HCT116 (cell line): ENCODE measurements at regions not wholly inside any gene's neighbourhood (a gene's known extent, or its start where the extent isn't known, plus 50 kb on each side); places are given as distances from the start of the nearest gene placed in this dataset.

Experiments used
- ATAC-seq: fragments of 200-7000 bp; cut with Tn5 transposase; 2 replicates; pipeline ENCODE4 v1.9.1; 2020; ENCODE audit warnings: mild to moderate bottlenecking, moderate library complexity
- BruUV-seq: library from RNA; stranded (reverse); fragments of 400-500 nt; replicated peaks from 2 replicates; lab custom pipeline; 2021; lab: Mats Ljungman, UMichigan
- CTCF ChIA-PET: fragments of 300-600 bp; sonication (Branson Sonifier 250); formaldehyde crosslinking; loops from one replicate; lab custom pipeline; 2021; ENCODE audit warnings: antibody characterized with exemption; lab: Charles Lee
- POLR2A ChIA-PET: fragments of 300-600, 350-600 bp; sonication (Branson Sonifier 250); formaldehyde crosslinking; loops from one replicate; lab custom pipeline; 2021; ENCODE audit warnings: antibody characterized with exemption; lab: Charles Lee
- RAD21 ChIA-PET, 2 experiments: fragments of 300-600 bp; sonication (Branson Sonifier 250); formaldehyde crosslinking; loops; one replicate each; lab custom pipeline; 2023; ENCODE audit warnings: low total read pairs in 2 of 2; ENCODE audit not compliant: uncharacterized antibody in 2 of 2, unreplicated experiment in 2 of 2, low non-redundant PET in 1 of 2; lab: Charles Lee
- DNase-seq: peaks from one replicate; pipeline ENCODE4 v3.0.0-alpha.2; 2010; ENCODE audit warnings: low read depth, low spot score
- H2AFZ ChIP-seq: fragments of 200-600 bp; shearing (Covaris generic), sonication (generic); 2 replicates; pipeline ENCODE4 v1.6.1; 2017; ENCODE audit warnings: low read depth, mixed run types, mixed read lengths, antibody characterized with exemption, low read length; ENCODE audit not compliant: poor library complexity, severe bottlenecking
- H3K27ac ChIP-seq: 2 replicates; pipeline ENCODE4 v1.5.1; 2012; ENCODE audit warnings: low read depth, low read length
- H3K27me3 ChIP-seq: fragments of 200-600 bp; sonication (generic); 2 replicates; pipeline ENCODE4 v1.6.1; 2016; ENCODE audit warnings: mixed run types, low read length, mixed read lengths; ENCODE audit not compliant: insufficient read depth
- H3K36me3 ChIP-seq, 2 experiments: fragments of 200-500 bp in 1 of 2; fragments of 200-600 bp in 1 of 2; sonication (Bioruptor generic) in 1 of 2; sonication (generic) in 1 of 2; 2 replicates each; pipeline versions ENCODE4 v1.5.1 to v1.6.1; 2014 to 2016; ENCODE audit warnings: low read length in 2 of 2, inconsistent platforms in 1 of 2, mixed read lengths in 1 of 2, mixed run types in 1 of 2; ENCODE audit not compliant: insufficient read depth in 2 of 2, control insufficient read depth in 1 of 2
- H3K4me1 ChIP-seq, 2 experiments: fragments of 200-600 bp in 1 of 2; sonication (generic) in 1 of 2; 2 replicates each; pipeline versions ENCODE4 v1.5.1 to v1.6.1; 2012 to 2017; ENCODE audit warnings: low read length in 2 of 2, inconsistent platforms in 1 of 2, mild to moderate bottlenecking in 1 of 2, mixed read lengths in 1 of 2, mixed run types in 1 of 2, moderate library complexity in 1 of 2; ENCODE audit not compliant: insufficient read depth in 2 of 2, control insufficient read depth in 1 of 2
- H3K4me2 ChIP-seq: fragments of 200-600 bp; sonication (generic); 2 replicates; pipeline ENCODE4 v1.6.1; 2017; ENCODE audit warnings: mixed run types, low read length, mixed read lengths
- H3K4me3 ChIP-seq, 2 experiments: fragments of 200-600 bp in 1 of 2; sonication (generic) in 1 of 2; replicated peaks in 1 of 2; 2 replicates each; pipeline ENCODE4 v1.5.1; 2011 to 2016; ENCODE audit warnings: low read length in 2 of 2, control low read depth in 1 of 2, low read depth in 1 of 2, mild to moderate bottlenecking in 1 of 2, mixed read lengths in 1 of 2, mixed run types in 1 of 2
- H3K79me2 ChIP-seq: fragments of 200-600 bp; sonication (generic); 2 replicates; pipeline ENCODE4 v1.6.1; 2017; ENCODE audit warnings: mild to moderate bottlenecking, mixed run types, low read length, moderate library complexity, mixed read lengths; ENCODE audit not compliant: insufficient read depth
- H3K9ac ChIP-seq: fragments of 200-600 bp; sonication (generic); 2 replicates; pipeline ENCODE4 v1.6.1; 2016; ENCODE audit warnings: low read length, mixed read lengths
- H3K9me2 ChIP-seq: fragments of 200-600 bp; sonication (generic), shearing (Covaris generic); 2 replicates; pipeline ENCODE4 v1.6.1; 2017; ENCODE audit warnings: mixed run types, mild to moderate bottlenecking, moderate library complexity; ENCODE audit not compliant: insufficient read depth
- H3K9me3 ChIP-seq, 2 experiments: fragments of 200-500 bp in 1 of 2; fragments of 200-600 bp in 1 of 2; sonication (Bioruptor generic) in 1 of 2; sonication (generic) in 1 of 2; 2 replicates each; pipeline ENCODE4 v1.6.1; 2014 to 2017; ENCODE audit warnings: low read length in 2 of 2, mixed read lengths in 2 of 2, inconsistent platforms in 1 of 2, low read depth in 1 of 2, mild to moderate bottlenecking in 1 of 2, mixed run types in 1 of 2, moderate library complexity in 1 of 2; ENCODE audit not compliant: control insufficient read depth in 1 of 2, insufficient read depth in 1 of 2
- H4K20me1 ChIP-seq: fragments of 200-600 bp; sonication (generic), shearing (Covaris generic); 2 replicates; pipeline ENCODE4 v1.6.1; 2017; ENCODE audit warnings: mixed run types, mild to moderate bottlenecking, moderate library complexity; ENCODE audit not compliant: insufficient read depth
- ATF3 ChIP-seq: IDR thresholded peaks from 2 replicates; pipeline ENCODE4 v1.6.1; 2012
- CBX3 ChIP-seq: IDR thresholded peaks from 2 replicates; pipeline ENCODE4 v1.6.1; 2012; ENCODE audit warnings: low read depth
- CTCF ChIP-seq, 3 experiments: fragments of 200-600 bp in 1 of 3; sonication (generic) in 1 of 3; IDR thresholded peaks in 2 of 3; conservative IDR thresholded peaks in 1 of 3; 2 replicates each; pipeline ENCODE4 v1.5.1; 2012 to 2017; ENCODE audit warnings: low read depth in 2 of 3, low read length in 2 of 3, antibody characterized with exemption in 1 of 3, borderline replicate concordance in 1 of 3, control low read depth in 1 of 3, mild to moderate bottlenecking in 1 of 3, mixed read lengths in 1 of 3, mixed run types in 1 of 3, moderate library complexity in 1 of 3; ENCODE audit not compliant: insufficient read depth in 1 of 3
- EGR1 ChIP-seq: IDR thresholded peaks from 2 replicates; pipeline ENCODE4 v1.6.1; 2012; ENCODE audit warnings: low read depth
- ELF1 ChIP-seq: IDR thresholded peaks from 2 replicates; pipeline ENCODE4 v1.6.1; 2012; ENCODE audit warnings: low read depth, borderline replicate concordance
- EZH2phosphoT487 ChIP-seq: fragments of 200-600 bp; IDR thresholded peaks from 2 replicates; pipeline ENCODE4 v1.6.1; 2018; ENCODE audit warnings: antibody characterized with exemption, borderline replicate concordance
- FOSL1 ChIP-seq: IDR thresholded peaks from 2 replicates; pipeline ENCODE4 v1.6.1; 2012; ENCODE audit warnings: low read depth
- JUND ChIP-seq: IDR thresholded peaks from 2 replicates; pipeline ENCODE4 v1.6.1; 2012
- POLR2A ChIP-seq: IDR thresholded peaks from 2 replicates; pipeline ENCODE4 v1.7.0; 2011; ENCODE audit warnings: borderline replicate concordance; ENCODE audit not compliant: insufficient read depth, insufficient read length; ENCODE audit errors: extremely low read depth
- POLR2AphosphoS5 ChIP-seq: IDR thresholded peaks from 2 replicates; pipeline ENCODE4 v1.6.1; 2011; ENCODE audit warnings: mild to moderate bottlenecking, low read depth, low read length, moderate library complexity
- RAD21 ChIP-seq: IDR thresholded peaks from 2 replicates; pipeline ENCODE4 v1.6.1; 2012; ENCODE audit warnings: low read depth, mild to moderate bottlenecking
- REST ChIP-seq: IDR thresholded peaks from 2 replicates; pipeline ENCODE4 v1.6.1; 2012; ENCODE audit warnings: low read depth
- SP1 ChIP-seq: IDR thresholded peaks from 2 replicates; pipeline ENCODE4 v1.6.1; 2012; ENCODE audit warnings: low read depth
- SRF ChIP-seq: IDR thresholded peaks from 2 replicates; pipeline ENCODE4 v1.6.1; 2012; ENCODE audit warnings: low read depth
- YY1 ChIP-seq: IDR thresholded peaks from 2 replicates; pipeline ENCODE4 v1.6.1; 2011; ENCODE audit warnings: low read length, low read depth, moderate library complexity, mild to moderate bottlenecking; ENCODE audit not compliant: insufficient replicate concordance; ENCODE audit errors: extremely low read depth
- ZBTB33 ChIP-seq: IDR thresholded peaks from 2 replicates; pipeline ENCODE4 v1.6.1; 2011; ENCODE audit warnings: mild to moderate bottlenecking, low read length, moderate library complexity; ENCODE audit not compliant: insufficient replicate concordance; ENCODE audit errors: extremely low read depth
- ZNF274 ChIP-seq: fragments of 200-500 bp; sonication (Bioruptor generic); IDR thresholded peaks from 2 replicates; pipeline ENCODE4 v1.6.1; 2014; ENCODE audit warnings: mild to moderate bottlenecking, low read depth, low read length, inconsistent platforms
- intact Hi-C: fragments of 100-400 bp; cut with micrococcal nuclease; formaldehyde crosslinking; loops from 2 replicates; pipeline ENCODE4 v1.10.0; 2022

GRCh38 chr2:153641046-153641445 is 162.5 kb upstream of the RPRM start:
- intact Hi-C loops = no loop called here
- Histone ChIP-seq H3K4me2 (no peak overlapping the region), H3K36me3 (no peaks in the 10 kb centered on the region), H3K79me2 (no peaks in the 10 kb centered on the region), H4K20me1 (no peaks in the 10 kb centered on the region), H3K9me3 (no peaks in the 10 kb centered on the region), H3K27me3 (no peaks in the 10 kb centered on the region), H3K4me1 (no peaks in the 10 kb centered on the region), H3K9ac (no peak overlapping the region), H3K4me3 (no peak overlapping the region), H2AFZ (no peak overlapping the region), H3K27ac (no peak overlapping the region), H3K9me2 (no peaks in the 10 kb centered on the region)
- DNase-seq (no peak), ATAC-seq (no peak)
- BruUV-seq = no TSS peak
- ChIA-PET CTCF (no interaction called here), POLR2A (no interaction called here), RAD21 (no interaction called here)
- TF ChIP-seq SRF = no peak
- TF ChIP-seq ELF1 = no peak
- TF ChIP-seq POLR2AphosphoS5 = no peak
- TF ChIP-seq FOSL1 = no peak
- no peak for TF ChIP-seq ZNF274
- no peak for TF ChIP-seq EGR1
- TF ChIP-seq ZBTB33 = no peak
- TF ChIP-seq YY1 = no peak
- TF ChIP-seq JUND = no peak
- no peak for TF ChIP-seq REST
- TF ChIP-seq ATF3 = no peak
- TF ChIP-seq RAD21 = no peak
- TF ChIP-seq CTCF (IDR thresholded peaks at IDR 0.05 in 2 of 3, conservative IDR thresholded peaks at IDR 0.05 in 1 of 3; ENCODE audit: borderline replicate concordance in 1 of 3, insufficient read depth in 1 of 3, low read depth in 2 of 3, low read length in 2 of 3) = no peak
- no peak for TF ChIP-seq POLR2A
- TF ChIP-seq SP1 = no peak
- TF ChIP-seq EZH2phosphoT487 = no peak
- no peak for TF ChIP-seq CBX3
